GM19467 (cell line): ENCODE measurements at regions not wholly inside any gene's neighbourhood (a gene's known extent, or its start where the extent isn't known, plus 50 kb on each side); places are given as distances from the start of the nearest gene placed in this dataset.

Source experiments
- ATAC-seq: cut with Tn5 transposase; IDR thresholded peaks from one replicate; pipeline ENCODE4 v1.9.1; 2021; ENCODE audit warnings: mild to moderate bottlenecking, moderate library complexity; ENCODE audit not compliant: unreplicated experiment

DNA sequence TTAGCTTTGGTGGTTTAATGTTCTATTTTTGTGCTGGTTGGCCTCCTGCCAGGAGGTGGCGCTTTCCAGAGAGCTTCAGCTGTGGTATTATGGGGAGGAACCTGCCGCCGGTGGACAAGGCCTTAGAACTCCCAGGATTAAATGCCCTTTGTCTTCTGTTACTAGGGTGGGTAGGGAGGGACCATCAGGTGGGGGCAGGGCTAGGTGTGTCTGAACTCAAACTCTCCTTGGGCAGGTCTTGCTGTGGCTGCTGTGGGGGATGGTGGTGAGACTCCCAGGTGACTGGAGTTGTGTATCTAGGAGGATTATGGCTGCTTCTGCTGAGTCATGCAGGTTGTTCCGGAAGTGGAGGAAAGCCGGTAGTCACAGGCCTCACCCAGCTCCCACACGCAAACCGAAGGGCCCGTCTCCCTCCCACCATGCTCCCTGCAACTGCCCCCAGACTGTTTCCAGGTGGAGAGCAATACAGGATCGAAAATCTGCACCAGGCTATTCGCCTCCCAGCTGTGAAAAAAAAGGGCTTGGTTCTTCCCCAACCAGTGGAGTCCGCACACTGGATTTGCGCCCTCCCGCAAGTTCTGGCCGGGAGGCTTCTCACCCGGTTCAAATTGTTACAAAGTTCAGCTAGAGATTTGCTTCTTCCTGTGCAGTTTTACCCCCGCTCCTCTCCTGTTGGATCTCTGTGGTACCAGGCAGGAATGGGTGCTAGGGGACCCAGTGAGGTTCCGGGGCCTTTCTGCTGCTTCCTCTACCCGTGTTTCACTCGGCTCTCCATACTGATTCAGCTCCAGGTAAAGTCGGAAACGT, 220.5 kb downstream of the CENPF start:
- no peak for ATAC-seq

DNA sequence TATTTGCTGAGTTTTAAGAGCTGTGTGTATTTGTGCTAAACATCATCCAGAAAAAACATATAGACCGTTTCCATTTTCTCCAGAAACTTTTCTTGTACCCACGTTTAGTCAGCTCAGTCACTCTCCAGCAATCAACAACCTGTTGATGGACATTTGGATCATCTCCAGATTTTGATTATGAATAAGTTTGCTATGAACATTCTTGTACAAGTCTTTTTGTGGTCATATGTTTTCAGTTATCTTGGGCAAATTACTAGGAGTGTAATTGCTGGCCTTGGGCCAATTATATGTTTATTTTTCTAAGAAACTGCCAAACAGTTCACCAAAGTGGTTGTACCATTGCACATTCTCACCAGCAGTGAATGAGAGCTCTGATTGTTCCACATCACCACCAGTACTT, 221.8 kb downstream of the CENPF start:
- ATAC-seq: no peak

DNA sequence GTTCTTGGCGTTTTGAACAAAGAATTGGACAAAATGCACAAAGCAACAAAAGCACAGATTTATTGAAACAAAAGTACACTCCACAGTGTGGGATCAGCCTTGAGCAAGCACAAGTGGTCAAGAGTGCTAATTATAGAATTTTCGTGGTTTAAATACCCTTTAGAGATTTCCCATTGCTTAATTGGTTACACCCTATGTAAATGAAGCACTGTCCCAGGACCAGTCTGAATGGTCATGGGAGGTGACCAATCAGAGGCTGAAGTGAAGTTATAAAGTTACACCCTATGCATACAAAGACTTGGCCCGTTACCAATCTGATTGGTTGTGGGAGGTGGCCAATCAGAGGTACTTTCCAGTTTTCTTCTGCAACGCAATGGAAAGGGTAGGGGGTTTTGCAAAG, 223.6 kb downstream of the CENPF start:
- ATAC-seq: no peak

DNA sequence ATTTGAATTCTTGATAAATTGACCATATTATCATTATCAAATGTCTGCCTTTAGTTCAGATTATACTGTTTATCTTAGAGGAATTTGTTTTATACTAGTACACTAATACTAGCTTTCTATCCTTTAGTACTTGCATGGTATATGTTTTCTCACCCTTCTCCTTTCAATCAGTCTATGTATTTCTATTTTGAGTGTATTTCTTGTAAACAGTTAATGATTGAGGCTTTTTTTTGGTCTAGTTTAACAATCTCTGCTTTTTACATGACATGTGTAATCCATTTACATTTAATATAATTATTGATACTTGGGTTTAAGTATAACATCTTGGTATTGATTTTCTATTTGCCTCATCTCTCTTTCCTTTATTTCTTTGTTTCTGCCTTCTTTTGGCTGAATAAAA, 224.9 kb downstream of the CENPF start:
- no peak for ATAC-seq

DNA sequence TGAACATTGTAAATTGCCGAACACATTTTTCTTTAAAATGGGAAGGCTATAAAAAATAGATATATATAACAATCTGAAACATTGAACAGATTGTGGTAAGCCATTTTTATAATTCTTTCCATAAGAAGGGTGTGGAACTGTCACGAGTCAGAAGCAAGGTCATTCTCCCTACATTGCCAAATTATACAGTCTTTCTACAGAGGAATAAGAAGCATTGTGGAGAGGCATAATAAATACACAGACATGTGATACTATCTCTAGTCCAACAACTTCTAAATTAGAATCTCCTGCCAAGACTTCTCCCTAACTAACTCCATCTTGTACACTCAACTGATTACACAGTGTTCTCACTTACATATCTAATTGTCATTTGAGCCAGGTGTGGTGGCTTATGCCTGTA, 227.9 kb downstream of the CENPF start:
- no peak for ATAC-seq

DNA sequence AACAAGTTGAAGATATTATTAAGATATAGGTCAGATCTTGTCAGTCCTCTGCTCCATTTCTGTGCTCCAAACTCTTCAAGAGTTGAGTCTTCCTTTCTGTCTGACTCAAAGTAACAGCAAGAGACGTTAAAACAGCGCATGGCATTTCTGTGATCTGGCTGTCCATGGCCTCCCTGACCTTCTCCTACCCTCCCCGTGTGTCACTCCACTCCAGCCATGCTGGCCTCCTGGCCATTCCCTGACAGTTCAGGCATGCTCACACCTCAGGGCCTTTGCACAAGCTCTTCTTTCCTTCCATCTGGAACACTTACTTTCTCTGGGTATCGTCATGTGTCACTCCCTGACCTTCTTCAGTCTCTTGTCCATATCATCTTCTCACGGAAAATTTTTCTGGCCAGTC, 229.0 kb downstream of the CENPF start:
- no peak for ATAC-seq

DNA sequence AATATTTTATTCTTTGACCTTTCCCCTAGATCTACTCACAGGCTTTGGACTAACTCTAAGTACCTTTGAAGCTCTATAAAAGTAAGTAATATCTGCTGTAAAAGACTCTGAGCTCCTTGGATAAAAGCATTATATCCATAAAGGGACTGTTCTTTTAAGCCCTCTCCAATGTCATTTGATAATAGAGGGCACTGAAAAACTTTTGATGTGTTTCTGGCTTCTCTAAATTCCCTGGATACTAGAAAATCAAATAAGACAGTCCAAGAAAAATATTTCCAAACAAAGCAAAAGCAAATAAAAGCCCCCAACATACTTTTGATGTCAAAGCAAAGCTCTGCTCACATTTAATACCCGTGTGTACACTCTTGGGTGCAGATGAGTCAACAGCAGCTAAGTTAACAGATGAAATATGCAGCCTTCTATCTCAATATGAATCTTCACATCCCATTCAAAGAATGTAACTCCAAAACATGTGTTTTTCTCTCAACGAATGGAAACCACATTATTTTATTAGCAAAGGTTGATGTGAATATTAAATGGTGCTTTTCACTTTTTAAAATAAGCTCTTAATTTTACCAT, 230.3 kb downstream of the CENPF start:
- no peak for ATAC-seq

DNA sequence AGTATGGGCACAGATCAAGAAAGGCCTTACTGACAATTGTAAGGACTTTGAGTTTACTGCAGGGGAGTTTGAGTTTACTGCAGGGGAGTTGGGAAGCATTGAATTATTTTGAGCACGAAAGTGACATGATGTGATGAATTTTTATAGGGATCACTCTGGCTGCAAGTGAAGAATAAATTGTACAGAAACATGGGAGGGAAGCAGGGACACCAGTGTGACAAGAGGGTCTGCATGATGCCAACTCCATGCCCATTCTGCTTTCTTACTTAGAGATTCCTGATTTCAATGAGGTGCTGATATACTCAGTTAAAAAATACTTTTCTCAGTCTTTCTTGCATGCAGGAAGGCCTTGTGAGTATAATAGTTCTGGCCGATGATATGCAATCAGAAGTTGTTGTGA, 234.4 kb downstream of the CENPF start:
- no peak for ATAC-seq

DNA sequence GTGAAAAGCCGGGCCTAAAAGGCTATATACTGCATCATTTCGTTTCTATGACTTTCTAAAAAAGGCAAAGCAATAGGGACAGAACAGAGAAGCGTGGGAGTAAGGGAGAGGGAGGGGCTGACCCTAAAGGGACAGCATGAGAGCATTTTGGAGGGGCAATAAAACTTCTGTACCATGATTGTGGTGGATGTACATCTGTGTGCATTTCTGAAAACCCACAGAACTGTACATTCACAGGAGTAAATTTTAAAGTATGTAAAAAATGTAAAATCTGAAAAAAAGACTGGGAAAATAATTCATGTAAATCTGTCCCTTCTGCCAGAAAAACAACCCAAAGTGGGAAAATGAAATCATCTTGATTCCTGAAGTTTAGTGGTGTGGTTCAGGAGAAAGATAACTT, 235.4 kb downstream of the CENPF start:
- no peak for ATAC-seq

DNA sequence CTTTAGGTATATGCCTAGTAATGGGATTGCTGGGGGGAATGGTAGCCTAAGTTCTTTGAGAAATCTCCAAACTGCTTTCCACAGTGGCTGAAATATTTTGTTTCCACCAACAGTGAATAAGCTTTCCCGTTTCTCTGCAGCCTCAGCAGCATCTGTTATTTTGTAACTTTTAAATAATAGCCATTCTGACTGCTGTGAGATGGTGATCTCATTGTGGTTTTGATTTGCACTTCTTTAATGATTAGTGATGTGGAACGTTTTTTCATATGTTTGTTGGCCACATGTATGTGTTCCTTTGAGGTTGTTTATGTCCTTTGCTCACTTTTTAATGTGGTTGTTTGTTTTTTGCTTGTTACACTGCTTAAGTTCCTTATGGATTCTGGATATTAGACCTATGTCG, 237.4 kb downstream of the CENPF start:
- no peak for ATAC-seq

DNA sequence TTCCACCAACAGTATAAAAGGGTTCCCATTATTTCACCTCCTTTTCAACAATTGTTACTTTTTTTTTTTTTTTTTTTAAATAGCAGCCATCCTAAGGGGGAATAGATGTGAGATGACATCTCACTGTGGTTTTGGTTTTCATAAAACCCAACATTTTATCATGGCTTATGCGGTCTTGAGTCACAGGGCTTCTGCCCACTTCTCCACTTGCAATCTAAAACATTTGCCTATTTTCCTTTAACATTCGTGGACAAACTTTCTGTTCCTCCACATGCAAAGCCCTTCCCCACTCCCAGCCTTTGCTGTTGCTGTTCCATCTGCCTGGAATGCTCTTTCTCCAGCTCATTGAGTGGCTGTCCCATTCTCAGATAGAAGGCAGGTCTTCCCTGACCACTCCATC, 239.7 kb upstream of the KCNK2 start:
- ATAC-seq: no peak

DNA sequence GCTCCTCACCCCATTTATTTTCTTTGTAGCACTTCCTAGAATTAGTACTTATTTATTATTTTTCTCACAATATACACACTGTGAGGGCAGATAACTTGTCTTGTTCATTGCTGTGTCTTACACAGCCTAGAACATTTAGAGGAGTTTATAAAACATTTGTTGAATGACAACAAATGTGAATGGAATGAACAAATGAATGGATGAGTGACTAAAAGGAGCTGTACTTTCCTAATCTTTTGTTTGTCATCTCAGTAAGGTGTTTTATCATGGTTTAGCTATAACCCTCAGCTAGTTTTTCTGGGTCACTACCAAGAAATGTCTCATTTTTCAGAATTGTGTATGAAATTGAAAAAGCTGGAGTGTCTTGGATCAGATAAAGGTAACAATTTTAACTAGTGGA, 239.3 kb upstream of the KCNK2 start:
- no peak for ATAC-seq

DNA sequence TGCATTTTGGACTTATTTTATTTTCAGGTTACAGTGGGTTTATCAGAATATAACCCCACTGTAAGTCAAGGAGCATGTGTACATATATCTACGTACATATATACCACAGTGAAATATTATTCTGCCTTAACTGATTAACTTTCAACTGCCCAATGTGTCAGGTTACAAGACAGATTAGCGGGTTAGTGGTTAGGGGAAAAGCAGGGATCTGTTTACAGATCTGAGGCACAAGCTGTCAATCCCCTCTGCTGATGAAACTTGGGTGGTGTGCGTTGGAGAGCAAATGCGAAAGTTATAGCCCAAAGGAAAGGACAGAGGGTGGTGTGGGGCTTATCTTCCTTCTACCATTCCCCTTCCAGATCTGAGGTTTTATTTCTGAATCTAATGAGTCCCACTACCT, 238.2 kb upstream of the KCNK2 start:
- ATAC-seq: no peak

DNA sequence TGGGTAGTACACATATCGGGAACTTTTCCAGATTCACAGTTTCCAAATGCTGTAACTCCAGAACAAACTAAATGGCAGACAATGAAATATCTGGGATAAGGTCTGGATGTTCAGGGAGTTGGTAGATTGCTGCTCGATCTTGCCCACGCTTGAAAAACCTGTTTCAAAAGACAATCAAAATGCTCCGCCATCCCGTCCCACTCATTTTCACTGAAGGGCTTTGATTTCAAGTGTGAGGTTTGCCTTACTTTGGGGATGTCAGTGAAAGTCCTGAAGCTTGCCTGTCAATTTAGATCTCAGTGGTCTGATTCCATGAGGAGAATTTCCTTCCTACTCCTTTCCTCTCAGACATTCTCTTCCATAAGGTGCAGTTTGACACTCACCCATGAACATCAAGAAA, 236.3 kb upstream of the KCNK2 start:
- ATAC-seq: no peak

DNA sequence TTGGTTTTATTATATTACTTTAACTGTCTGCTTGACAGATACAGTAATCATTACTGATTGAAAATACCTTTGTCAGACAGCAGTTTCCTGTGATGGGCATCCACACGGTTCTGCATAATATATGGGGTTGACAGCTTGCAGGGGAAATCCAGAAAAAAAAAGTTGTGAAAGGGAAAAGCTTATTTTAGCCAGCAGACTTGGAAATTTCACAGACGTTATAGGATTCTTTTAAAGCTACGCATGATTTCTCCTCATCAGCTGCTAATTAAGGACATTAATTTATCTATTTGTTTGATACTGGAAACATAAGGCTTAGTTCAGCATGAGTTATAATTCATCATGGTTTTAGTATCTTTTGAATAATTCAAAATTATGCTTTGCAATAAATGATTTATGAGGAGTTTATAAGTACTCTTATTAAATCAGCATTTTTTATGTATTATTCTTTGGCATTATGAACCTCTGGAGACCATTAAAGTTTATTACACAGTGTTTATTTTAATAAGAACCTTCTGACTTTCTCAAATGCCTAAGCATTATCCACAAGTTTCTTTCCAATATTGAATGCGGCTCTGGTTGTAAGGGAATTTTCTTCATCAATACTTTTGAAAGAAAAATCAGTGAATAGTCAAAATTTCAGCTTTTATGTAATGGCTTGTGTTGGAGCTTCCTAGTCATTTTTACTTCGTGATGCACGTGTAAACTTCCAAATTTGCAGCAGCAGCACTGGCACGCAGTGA, 235.3 kb upstream of the KCNK2 start:
- ATAC-seq: no peak

DNA sequence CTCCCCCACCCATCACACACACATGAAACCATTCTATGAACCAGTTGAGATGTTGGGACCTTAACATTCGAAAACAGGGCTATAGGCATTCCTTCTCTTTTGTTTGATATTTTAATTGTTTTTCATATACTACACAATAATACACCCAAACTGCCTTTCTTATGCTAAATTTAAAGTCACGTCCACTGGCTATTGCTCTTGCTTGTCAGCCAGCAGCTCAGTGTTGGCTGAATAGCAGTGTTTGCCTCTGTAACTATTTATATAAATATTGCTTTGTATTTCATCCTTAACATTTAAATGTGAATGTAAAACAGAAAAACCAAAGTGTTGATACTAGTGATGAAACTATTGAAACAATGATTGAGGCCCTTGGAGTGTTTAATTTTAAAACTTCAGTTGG, 234.4 kb upstream of the KCNK2 start:
- no peak for ATAC-seq

DNA sequence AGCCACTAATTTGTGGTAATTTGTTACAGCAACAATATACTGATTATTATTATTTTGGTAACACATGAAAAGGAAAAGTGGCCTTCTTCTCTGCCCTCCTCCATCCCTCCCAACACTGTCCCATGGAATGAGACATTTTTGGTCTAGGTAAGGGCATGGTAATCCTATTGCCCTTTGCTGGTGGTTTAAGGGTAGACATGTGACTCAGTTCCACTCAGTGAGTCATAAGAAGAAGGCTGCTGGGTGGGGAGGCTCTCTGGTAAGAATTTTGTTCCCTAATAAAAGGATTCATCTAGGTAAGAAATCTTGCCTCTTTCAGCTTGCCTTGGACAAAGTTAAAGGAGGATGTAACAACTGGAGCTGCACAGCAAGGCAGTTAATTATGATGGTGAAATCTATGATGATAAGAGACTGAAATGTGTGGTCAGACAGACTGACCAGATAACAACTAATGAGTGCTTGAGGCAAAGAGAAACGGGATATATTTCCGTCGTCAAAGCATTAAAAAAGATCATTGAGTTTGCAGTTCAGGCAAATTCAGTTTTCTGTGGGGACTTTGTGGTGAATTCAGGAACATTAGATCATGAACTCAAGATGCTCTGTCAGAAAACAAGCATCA, 232.0 kb upstream of the KCNK2 start:
- ATAC-seq: no peak

DNA sequence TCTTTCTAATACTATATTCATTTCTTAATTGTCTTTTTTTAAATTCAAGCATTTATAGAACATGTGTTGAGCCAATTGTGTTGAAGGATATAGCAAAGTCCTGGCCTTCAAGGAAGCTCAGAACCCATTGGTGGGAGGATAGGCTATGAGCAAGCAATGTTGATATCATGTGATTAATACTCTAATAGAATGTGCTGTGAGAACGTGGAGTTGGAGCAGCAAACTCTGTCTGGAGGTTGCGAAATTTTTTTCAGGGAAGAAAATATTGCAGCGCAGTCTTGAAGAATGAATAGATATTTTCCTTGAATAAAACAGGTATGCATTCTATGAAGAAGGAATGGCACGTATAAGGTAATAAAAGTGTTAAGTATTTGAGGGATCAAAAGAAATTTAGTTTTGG, 229.2 kb upstream of the KCNK2 start:
- no peak for ATAC-seq

DNA sequence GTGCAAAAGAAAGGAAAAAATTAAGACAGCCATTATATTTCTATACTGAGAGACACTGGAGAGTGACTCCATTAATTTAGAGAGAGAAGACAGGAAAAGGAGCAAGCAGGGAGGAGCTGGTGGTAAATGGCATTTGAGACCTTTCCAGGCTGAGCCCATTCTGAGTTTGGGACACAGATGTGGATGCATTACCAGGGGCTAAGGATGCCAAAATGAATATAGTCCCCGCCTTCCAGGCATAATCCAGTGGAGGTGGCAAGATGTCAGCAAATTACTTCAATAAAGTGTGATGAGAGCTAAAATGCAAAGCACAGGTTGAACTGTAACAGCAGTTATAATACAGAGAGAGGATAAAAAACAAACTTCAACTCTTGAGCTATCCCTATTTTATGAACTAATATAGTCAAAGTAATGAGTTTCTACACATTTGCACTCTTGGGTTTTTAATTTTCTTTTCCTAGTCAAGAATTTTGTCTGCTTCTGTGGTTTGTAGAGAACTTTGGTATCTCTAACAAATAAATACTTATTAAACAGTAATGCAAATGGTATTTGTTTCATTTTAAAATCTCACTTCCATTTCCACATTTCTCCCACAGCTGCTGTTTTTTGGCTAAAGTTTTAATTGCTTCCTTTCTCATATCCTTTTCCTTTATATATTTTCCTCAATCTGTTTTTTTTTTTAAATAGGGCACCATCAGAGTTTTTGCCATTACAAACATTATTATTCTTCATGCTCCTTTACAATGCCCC, 228.2 kb upstream of the KCNK2 start:
- no peak for ATAC-seq

DNA sequence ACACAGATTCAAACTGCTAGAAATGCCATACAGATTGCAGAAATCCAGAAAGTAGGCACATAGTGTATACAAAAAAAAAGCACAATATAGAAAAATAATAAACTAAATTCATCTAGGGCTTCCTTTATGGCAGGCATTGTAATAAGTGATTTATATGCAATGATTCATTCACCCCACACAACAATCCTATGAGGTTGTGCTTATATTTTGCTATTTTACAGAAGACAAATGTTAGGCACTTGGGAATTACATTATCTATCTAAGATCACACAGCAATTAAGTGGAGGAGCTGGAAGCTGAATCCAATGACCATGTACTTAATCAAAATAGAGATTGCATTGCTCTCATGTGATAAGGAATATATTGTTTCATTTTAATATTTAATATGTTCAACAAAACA, 225.7 kb upstream of the KCNK2 start:
- ATAC-seq: no peak

DNA sequence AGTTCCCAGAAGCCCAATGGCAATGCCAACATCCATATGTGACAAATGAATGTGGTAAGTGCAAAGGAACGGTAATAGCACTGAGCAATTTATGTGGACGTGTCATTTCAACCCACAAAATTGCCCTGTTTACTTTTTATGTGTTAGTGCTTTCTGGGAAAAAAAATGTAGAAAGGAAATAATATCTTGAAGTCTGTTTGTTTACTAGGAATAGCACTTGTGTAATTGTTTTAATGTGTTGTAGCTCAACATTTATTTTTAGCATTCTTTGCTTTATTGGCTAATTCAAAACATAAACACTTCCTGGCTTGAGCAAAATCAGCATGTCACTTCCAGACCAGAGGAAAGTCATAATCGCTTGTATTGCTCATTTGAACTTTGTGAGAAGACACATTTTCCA, 224.8 kb upstream of the KCNK2 start:
- no peak for ATAC-seq
